ENCODE measurements at regions not wholly inside any gene's neighbourhood (a gene's known extent, or its start where the extent isn't known, plus 50 kb on each side); places are given as distances from the start of the nearest gene placed in this dataset.

- DNase-seq (ENCODE audit: low spot score) = no peak
- no peak overlapping the region for H2AFZ ChIP-seq (ENCODE audit: low read length)
- no peaks in the 10 kb centered on the region for H3K79me2 ChIP-seq (ENCODE audit: insufficient read depth, low read depth, low read length)
- no TSS peak for BruUV-seq (replicated peaks)
- no peaks in the 10 kb centered on the region for H3K9me2 ChIP-seq (ENCODE audit: insufficient read depth, low read length)
- no peak overlapping the region for H3K4me3 ChIP-seq (ENCODE audit: low read depth, low read length, poor library complexity, severe bottlenecking)
- no peaks in the 10 kb centered on the region for H3K9me3 ChIP-seq (ENCODE audit: low read length)
- ChIA-PET POLR2A (no interaction called here), CTCF (ENCODE audit: unreplicated experiment) (no interaction called here)
- H3K4me1 ChIP-seq (ENCODE audit: insufficient read depth, low read length, poor library complexity, severe bottlenecking) = no peaks in the 10 kb centered on the region
- intact Hi-C loops (cut with micrococcal nuclease; ENCODE audit: unreplicated experiment) = no loop called here
- TF ChIP-seq CTCF (conservative IDR thresholded peaks at IDR 0.05; ENCODE audit: low read length) (no peak), EZH2phosphoT487 (IDR thresholded peaks at IDR 0.05; ENCODE audit: borderline replicate concordance, low read depth, low read length) (no peak)
- H3K4me2 ChIP-seq (ENCODE audit: low read length) = no peak overlapping the region
- no peaks in the 10 kb centered on the region for H3K36me3 ChIP-seq (ENCODE audit: insufficient read depth, low read length)
- no peaks in the 10 kb centered on the region for H4K20me1 ChIP-seq (ENCODE audit: insufficient read depth, low read length)
- H3K27ac ChIP-seq (ENCODE audit: low read depth, low read length, poor library complexity, severe bottlenecking) = no peak overlapping the region
Measured at GRCh38 chr15:27673766-27674445, 425.2 kb downstream of the OCA2 start.

GRCh38 chr15:27672537-27672936 lies 426.6 kb downstream of the OCA2 start:
- intact Hi-C loops (cut with micrococcal nuclease; ENCODE audit: unreplicated experiment) = no loop called here
- Histone ChIP-seq H4K20me1 (ENCODE audit: insufficient read depth, low read length) (no peaks in the 10 kb centered on the region), H3K79me2 (ENCODE audit: insufficient read depth, low read depth, low read length) (no peaks in the 10 kb centered on the region), H2AFZ (ENCODE audit: low read length) (no peak overlapping the region), H3K4me1 (ENCODE audit: insufficient read depth, low read length, poor library complexity, severe bottlenecking) (no peaks in the 10 kb centered on the region), H3K4me2 (ENCODE audit: low read length) (no peak overlapping the region), H3K4me3 (ENCODE audit: low read depth, low read length, poor library complexity, severe bottlenecking) (no peak overlapping the region), H3K9me3 (ENCODE audit: low read length) (no peaks in the 10 kb centered on the region), H3K9me2 (ENCODE audit: insufficient read depth, low read length) (no peaks in the 10 kb centered on the region), H3K27ac (ENCODE audit: low read depth, low read length, poor library complexity, severe bottlenecking) (no peak overlapping the region), H3K36me3 (ENCODE audit: insufficient read depth, low read length) (no peaks in the 10 kb centered on the region)
- ChIA-PET CTCF (ENCODE audit: unreplicated experiment) (no interaction called here), POLR2A (no interaction called here)
- BruUV-seq (replicated peaks) = no TSS peak
- no peak for DNase-seq (ENCODE audit: low spot score)
- TF ChIP-seq CTCF (conservative IDR thresholded peaks at IDR 0.05; ENCODE audit: low read length) (no peak), EZH2phosphoT487 (IDR thresholded peaks at IDR 0.05; ENCODE audit: borderline replicate concordance, low read depth, low read length) (no peak)

- H3K9me3 ChIP-seq (ENCODE audit: low read length) = no peaks in the 10 kb centered on the region
- no TSS peak for BruUV-seq (replicated peaks)
- H3K4me2 ChIP-seq (ENCODE audit: low read length) = no peak overlapping the region
- H3K9me2 ChIP-seq (ENCODE audit: insufficient read depth, low read length) = no peaks in the 10 kb centered on the region
- no peaks in the 10 kb centered on the region for H4K20me1 ChIP-seq (ENCODE audit: insufficient read depth, low read length)
- no peaks in the 10 kb centered on the region for H3K79me2 ChIP-seq (ENCODE audit: insufficient read depth, low read depth, low read length)
- H3K27ac ChIP-seq (ENCODE audit: low read depth, low read length, poor library complexity, severe bottlenecking) = no peak overlapping the region
- H3K4me3 ChIP-seq (ENCODE audit: low read depth, low read length, poor library complexity, severe bottlenecking) = no peak overlapping the region
- no peak overlapping the region for H2AFZ ChIP-seq (ENCODE audit: low read length)
- DNase-seq (ENCODE audit: low spot score) = no peak
- intact Hi-C loops (cut with micrococcal nuclease; ENCODE audit: unreplicated experiment) = no loop called here
- no peaks in the 10 kb centered on the region for H3K36me3 ChIP-seq (ENCODE audit: insufficient read depth, low read length)
- POLR2A ChIA-PET = no interaction called here
- no peaks in the 10 kb centered on the region for H3K4me1 ChIP-seq (ENCODE audit: insufficient read depth, low read length, poor library complexity, severe bottlenecking)
- CTCF ChIA-PET (ENCODE audit: unreplicated experiment) = no interaction called here
- TF ChIP-seq CTCF (conservative IDR thresholded peaks at IDR 0.05; ENCODE audit: low read length) (no peak), EZH2phosphoT487 (IDR thresholded peaks at IDR 0.05; ENCODE audit: borderline replicate concordance, low read depth, low read length) (no peak)
Measured at GRCh38 chr15:27671819-27672437, 427.2 kb downstream of the OCA2 start.
